ENCODE measurements at regions not wholly inside any gene's neighbourhood (a gene's known extent, or its start where the extent isn't known, plus 50 kb on each side); places are given as distances from the start of the nearest gene placed in this dataset.

GRCh38 chr9:116064970-116065369 is 88.6 kb upstream of the PAPPA start:
- no peak for TF ChIP-seq CTCF (IDR thresholded peaks at IDR 0.05; ENCODE audit: borderline replicate concordance, extremely low read depth, low read length, poor library complexity, severe bottlenecking)
- TF ChIP-seq EZH2 (IDR thresholded peaks at IDR 0.05; ENCODE audit: borderline replicate concordance, low read depth, low read length, severe bottlenecking), result no peak

Measured in DND-41 (cell line).